NOMO-1 (cell line): ENCODE measurements at regions not wholly inside any gene's neighbourhood (a gene's known extent, or its start where the extent isn't known, plus 50 kb on each side); places are given as distances from the start of the nearest gene placed in this dataset.
"Not testable (repeated sequence)": the region's sequence is repeated elsewhere in the genome, so short reads cannot be mapped to it uniquely, and the experiment has no call there.

Source experiments
- DNase-seq, 2 experiments: peaks; one replicate each; lab custom pipeline; 2025; ENCODE audit not compliant: unreplicated experiment in 2 of 2; lab: John Stamatoyannopoulos, UW

DNA sequence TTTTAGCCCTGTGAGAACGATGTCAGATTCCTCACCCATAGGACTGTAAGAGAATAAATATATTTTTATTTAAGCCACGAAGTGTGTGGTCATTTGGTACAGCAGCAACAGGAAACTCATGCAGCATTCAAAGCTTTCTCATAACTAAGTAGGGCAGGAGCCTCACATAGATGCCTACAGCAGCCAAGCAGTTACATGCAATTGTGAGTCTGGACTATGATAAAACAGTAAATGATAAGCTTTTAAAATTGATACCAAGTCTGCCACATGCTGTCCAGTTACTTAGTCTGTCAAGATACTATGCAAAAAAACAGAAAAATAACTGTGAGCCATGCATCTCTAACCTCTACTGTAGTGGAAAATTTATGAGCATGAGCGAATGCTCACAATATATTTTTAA lies 359.6 kb downstream of the HS3ST1 start:
- DNase-seq: no peak

GRCh38 chr4:11066584-11066983 lies 362.1 kb downstream of the HS3ST1 start:
- not testable (repeated sequence) for DNase-seq

GRCh38 chr4:11060637-11061036 lies 368.1 kb downstream of the HS3ST1 start:
- not testable (repeated sequence) for DNase-seq

DNA sequence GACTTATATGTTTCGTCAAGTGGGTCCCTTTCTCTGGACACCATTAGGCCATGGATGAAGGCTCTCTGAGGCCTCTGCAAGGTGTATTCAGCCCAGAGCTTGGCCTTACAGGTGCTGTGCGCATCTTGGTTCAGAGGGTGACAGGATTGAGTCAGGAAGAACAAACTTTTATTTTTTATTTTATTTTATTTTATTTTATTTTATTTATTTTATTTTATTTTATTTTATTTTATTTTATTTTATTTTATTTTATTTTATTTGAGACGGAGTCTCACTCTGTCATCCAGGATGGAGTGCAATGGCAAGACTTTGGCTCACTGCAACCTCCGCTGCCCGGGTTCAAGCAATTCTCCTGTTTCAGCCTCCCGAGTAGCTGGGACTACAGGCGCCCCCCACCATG lies 370.4 kb upstream of the CLNK start:
- not testable (repeated sequence) for DNase-seq

DNA sequence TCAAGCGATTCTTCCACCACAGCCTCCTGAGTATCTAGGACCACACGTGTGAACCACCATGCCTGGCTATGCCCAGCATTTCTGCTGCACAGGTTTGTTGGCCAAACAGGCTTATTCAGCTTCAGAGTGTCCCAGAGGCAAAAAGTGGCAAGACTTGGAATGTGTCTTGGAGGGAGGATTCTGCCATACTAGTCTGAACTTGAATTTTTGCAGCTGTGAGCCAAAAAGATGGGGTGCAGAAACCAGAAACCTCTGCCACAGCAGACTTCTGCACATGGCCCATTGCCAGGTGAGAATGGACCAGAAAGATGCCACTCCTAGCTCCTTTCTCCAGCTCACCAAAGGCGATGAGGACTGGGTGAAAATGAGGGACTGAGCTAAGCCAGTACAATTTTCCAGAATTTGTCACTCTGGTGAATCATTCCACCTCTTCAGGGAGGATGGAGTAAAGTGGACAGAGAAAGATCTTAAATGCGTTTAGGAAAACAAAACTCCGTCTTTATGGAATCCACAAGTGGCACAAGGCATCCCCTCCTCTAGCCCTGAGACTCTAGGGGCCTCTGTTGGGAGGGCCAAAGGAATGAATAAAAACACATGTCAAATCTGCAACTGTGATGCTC lies 369.1 kb upstream of the CLNK start:
- no peak for DNase-seq

- DNase-seq: no peak
Measured at GRCh38 chr4:11051181-11051580, 366.6 kb upstream of the CLNK start.

GRCh38 chr4:11050766-11051165 lies 366.2 kb upstream of the CLNK start:
- DNase-seq: no peak

DNA sequence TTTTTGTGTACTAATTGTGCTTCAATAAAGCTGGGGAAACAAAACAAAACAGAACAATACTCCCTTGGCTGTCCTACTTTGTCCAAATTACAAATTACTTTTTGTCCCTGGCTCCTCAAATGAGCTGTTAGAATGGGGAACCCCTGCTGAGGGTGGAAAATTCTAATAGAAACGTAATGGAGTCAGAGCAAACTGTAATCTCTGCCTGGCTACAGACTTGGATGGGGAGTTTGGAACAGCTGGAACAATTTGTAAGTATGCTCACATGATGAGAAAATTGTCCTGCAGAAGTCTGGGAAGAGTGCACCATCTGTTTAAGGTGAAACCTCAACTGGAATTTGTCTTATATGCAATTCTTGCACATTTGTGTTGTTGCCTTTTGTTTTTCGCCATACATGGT lies 364.4 kb upstream of the CLNK start:
- DNase-seq: no peak

GRCh38 chr4:11042760-11043159 lies 358.2 kb upstream of the CLNK start:
- DNase-seq: no peak

- no peak for DNase-seq
Measured at GRCh38 chr4:11039634-11040131, 355.1 kb upstream of the CLNK start.

DNA sequence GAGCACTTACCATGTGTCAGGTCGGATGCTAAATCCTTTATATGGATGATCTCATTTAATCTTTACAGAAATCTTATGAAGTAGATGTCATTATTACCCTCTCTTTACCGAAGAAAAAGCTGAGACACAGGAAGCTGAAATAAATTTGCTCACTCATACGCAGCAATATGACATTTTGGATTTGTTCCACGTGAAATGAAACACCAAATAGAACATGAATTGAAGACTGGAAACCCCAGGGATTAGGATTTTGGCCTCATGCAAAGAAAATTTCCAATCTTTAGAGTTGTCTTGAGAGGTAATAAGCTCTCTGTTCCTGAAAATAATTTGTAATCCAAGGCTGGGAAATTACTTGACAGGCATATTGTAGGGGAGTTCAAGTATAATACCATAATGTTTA lies 354.4 kb upstream of the CLNK start:
- no peak for DNase-seq

DNA sequence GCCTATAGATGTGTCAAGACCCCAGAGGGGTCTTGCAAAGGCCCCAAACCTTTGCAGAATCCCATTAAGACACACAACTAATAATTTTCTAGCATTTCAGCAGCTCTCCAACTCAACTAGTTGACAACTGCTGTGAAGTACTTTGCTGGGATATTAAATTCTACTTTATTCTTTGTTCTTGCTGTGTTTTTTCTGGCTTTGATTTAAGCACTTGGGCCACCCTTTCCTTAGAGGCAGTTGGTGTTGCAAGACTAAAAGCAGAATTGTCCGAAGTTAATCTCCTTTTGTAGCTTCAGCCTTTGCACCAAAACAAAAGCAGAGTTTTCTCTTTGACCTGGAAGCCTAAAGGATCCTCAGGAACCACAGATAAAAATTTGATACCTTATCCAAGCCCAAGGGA lies 353.1 kb upstream of the CLNK start:
- DNase-seq: no peak

GRCh38 chr4:11028334-11028733 lies 343.8 kb upstream of the CLNK start:
- no peak for DNase-seq

- DNase-seq: no peak
Measured at GRCh38 chr4:11021333-11021732, 336.8 kb upstream of the CLNK start.

GRCh38 chr4:11019451-11020240 lies 335.1 kb upstream of the CLNK start:
- DNase-seq: no peak

DNA sequence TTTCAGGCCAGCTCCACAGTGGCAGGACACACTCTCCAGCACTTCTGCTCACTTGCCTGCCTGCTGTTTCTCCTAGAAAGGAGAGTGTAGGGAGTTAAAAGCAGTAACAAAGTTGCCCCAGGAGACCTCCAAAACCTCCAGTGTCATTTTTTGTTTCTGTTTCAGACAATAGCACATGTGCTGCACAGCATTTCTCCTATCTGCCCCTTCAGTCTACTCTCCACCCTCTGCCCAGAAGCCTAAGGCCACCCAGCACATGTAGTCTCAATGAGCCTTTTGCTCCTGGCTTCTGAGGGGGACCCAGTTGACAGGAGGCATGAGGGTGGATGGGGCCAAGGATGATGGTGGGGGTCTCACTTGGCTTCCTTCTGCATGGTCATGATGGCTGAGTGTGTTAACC lies 329.6 kb upstream of the CLNK start:
- DNase-seq: no peak

DNA sequence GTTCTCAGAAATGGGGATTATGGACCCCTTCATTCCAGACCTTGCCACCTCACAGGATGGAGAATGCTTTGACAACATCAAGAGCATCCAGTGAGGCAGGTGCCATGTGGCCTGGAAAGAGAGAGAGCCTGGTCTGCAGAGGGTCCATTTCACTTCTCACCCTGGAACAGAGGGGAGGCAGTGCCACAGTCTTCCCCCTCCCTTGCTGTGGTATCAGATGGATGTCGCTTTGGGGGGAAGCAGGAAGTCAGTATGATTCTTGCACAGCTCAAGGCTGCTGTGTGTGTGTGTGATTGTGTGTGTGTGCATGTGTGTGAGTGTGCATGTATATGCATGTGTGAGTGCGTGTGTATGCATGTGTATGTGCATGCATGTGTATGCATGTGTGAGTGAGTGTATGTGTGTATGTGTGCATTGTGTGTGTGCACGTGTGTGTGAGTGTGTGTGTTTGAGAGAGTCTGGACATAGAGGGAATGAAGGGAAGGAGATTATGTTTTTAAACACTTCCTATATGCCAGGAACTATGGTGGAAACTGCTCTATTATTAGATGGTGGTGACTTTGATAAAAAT lies 328.6 kb upstream of the CLNK start:
- DNase-seq: no peak

DNA sequence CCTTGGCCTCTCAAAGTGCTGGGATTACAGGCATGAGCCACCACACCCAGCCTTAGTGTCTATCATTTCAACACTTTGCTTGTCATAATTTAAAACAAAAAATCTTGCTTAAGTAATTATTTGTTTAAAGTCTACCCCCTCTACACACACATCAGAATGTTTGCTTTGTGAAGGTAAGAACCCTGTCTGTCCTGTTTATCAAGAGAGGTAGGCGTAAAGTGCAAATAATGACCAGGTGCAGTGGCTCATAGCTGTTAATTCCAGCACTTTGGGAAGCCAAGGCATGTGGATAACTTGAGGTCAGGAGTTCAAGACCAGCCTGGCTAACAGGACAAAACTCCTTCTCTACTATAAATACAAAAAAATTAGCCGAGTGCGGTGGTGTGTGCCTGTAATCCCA lies 326.7 kb upstream of the CLNK start:
- DNase-seq: no peak

DNA sequence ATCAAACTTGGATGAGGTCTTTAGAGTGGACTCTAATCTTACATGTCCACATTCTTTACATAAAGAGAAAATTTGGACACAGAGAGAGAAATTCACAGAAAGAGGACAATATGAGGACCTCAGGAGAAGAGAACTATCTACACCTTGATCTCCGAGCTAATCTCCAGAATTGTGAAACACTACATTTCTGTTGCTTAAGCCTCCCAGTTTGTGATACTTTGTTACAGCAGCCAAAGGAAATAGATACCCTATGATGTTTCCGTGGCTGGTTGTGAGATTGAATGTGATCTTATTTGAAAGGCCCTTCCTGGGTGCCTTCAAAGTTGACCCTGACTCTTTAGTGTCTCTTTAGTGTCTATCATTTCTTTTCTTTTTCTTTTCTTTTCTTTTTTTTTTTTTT lies 326.1 kb upstream of the CLNK start:
- no peak for DNase-seq

DNA sequence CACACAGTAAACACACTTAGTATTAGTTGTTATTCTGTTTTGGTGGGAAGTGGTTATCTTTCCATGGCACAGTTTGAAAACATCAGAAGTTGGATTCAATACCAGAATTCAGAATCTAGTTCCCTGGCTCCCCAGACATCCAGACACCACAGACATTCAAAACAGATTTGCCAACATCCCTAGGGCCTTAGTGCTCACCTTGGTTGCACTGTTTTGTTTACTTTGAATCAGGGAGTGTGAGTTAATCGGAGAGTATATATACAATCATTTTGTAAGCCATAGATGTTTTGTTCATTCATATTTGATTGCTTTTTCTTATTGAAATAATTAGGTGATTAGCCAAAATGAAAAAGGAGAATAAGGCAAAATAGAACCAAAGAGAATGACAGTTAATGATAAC lies 324.7 kb upstream of the CLNK start:
- DNase-seq: no peak

DNA sequence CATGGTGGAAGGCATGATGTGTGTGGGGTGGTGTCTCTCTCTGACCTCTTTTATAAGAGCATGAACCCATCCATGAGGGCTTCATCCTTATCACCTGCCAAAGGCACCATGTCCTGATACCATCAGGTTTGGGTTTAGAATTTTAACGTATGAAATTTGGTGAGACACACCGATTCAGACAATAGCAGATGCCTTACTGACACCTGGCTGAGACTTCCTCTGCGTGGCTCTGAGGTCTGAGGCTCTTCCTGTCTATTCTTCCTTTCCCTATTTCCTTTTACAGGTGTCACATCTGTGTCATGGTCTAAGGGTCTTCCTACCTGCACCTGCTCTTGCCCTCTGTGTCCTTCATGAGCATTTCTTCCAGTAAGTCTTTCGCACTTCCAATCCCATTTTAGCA lies 320.7 kb upstream of the CLNK start:
- no peak for DNase-seq

GRCh38 chr4:11004818-11005217 lies 320.2 kb upstream of the CLNK start:
- DNase-seq: no peak
